Activated T-cell treated with anti-CD3 and anti-CD28 coated beads, Interleukin-2, amount 50 U/mL, for 48 hours (primary cell): ENCODE measurements at regions not wholly inside any gene's neighbourhood (a gene's known extent, or its start where the extent isn't known, plus 50 kb on each side); places are given as distances from the start of the nearest gene placed in this dataset.

Experiments used
- DNase-seq, 2 experiments: peaks; one replicate each; pipeline ENCODE4 v3.0.0-alpha.2; 2020

- DNase-seq: no peak
Observed at GRCh38 chr1:59064592-59064991, 232.3 kb upstream of the FGGY start.

DNA sequence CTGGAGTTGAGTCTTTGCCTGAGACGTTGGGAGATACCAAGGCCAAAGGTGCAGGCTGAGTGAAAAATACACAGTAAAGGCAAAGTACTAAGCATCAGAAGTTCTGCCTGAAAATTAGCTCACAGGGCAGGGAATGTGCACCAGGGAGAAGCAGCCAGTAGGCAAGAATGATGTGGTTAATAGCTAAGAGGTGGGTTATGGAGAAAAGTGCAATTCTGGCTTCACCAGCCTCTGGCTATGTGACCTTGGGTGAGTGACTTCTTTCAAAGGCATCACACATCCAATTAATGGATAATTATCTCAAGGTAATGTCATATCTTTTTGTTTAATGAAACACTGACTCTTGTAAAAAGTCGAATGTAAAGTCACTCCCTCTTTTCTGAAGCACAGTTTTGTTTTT, 230.7 kb upstream of the FGGY start:
- no peak for DNase-seq

- no peak for DNase-seq
Observed at GRCh38 chr1:59070610-59071009, 226.3 kb upstream of the FGGY start.

GRCh38 chr1:59071289-59071688, 225.6 kb upstream of the FGGY start:
- DNase-seq: peak in 1 of 2 experiments; percentile 29

GRCh38 chr1:59071876-59072582, 224.9 kb upstream of the FGGY start:
- DNase-seq: no peak

GRCh38 chr1:59072583-59072947, 224.3 kb upstream of the FGGY start:
- DNase-seq: no peak

GRCh38 chr1:59074598-59074997, 222.3 kb upstream of the FGGY start:
- DNase-seq: no peak

DNA sequence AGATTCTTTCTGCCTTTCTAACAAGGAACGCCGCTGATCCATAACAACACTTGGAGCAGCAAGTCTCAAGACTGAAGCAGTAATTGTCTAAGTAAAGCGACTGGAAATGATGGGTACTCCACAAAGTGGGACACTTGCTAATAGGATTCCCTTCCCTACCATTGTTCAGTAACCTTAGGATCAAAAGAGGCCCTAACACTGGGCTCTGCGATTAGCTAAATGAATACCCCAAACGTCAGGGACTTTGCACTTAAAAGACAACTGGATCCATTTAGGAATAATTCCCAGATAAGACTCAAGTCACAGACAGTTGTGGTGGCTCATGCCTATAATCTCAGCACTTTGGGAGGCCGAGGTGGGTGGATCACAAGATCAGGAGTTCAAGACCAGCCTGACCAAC, 221.9 kb upstream of the FGGY start:
- no peak for DNase-seq

DNA sequence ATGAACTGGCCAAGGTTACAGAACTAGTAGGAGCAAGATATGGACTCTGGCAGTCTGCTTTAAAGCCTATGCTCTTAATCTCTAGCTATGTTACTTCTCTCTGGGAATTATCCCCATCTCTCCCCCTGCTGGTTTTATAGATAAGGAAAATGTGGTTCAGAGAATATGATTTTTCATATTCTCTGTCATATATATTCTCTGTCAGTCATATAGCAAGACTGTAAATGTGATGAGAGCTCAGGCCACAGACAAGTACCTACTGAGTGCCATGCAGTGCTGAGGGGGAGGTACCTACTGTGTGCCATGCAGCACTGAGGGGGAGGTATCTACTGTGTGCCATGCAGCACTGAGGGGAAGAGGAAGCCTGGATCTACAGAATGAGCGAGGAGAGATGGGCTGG, 220.3 kb upstream of the FGGY start:
- no peak for DNase-seq

- no peak for DNase-seq
Observed at GRCh38 chr1:59077466-59078069, 219.3 kb upstream of the FGGY start.

GRCh38 chr1:59078070-59078800, 218.7 kb upstream of the FGGY start:
- no peak for DNase-seq

DNA sequence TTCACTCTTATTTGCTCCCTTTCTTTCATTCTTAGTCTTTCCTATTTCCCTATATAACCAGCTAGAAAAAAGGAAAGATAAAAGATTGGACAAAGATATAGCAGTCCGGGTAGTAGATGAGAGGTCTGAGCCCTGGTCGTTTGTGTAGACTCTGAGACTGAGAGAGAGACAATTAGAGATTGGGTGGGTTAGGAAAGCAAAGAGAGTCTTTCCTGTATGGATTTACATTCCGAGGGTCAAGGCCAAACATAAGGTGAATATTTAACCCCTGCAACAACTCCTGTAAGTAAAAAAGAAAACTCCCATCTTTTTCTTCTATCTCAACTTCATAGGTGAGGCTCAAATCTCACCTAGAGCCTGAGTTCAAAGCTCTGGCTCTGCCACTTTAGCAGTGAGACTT, 218.0 kb upstream of the FGGY start:
- DNase-seq: no peak

DNA sequence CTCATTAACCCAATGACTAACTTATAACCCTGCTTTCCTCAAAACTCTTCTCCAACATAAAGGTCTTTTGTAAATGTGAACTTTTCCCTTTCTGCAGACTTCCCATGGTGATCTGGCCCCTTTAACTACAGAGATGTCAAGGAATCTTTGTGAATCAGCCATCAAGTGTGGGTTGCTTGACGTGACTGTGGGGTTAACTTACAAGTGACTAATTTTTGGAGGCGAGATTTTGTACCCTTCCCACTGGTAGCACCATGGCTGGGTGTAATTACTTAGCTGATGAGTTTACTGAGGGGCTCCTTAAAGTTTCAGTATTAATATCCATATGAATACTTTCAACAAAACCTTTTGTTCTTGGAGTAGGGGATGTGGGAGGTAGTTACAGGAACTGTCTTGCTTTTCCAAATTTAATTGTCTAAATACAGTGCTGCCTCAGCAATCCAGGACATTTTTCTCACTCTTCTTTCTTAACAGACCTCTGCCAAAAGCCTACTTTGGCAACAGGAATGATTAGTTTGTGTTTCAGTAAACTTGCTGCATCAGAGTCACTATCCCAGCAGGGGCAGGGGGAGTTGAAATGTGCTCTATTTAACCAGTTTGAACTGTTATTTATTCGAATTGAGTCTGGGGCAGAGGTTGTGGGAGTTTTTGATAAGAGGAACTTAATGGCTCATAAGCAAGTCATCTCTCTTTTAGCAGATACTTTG, 217.3 kb upstream of the FGGY start:
- DNase-seq: no peak

DNA sequence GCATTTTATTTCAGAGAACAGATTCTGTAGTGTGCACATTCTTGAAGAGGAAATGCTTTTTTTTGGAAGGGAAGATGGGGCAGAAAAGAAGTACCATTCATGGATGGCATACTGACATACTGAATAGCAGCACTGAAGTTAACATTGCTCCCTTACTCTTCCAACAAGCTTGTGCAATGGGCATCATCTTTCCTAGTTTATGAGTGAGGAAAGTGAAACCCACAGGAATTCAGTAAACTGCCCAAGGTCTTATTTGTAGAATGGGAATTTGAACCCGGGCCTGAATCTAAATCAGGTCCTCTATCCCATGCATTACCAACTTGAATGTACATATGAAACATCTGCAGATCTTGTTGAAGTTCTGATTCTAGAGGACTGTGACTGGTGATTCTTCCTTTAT, 215.7 kb upstream of the FGGY start:
- DNase-seq: no peak

DNA sequence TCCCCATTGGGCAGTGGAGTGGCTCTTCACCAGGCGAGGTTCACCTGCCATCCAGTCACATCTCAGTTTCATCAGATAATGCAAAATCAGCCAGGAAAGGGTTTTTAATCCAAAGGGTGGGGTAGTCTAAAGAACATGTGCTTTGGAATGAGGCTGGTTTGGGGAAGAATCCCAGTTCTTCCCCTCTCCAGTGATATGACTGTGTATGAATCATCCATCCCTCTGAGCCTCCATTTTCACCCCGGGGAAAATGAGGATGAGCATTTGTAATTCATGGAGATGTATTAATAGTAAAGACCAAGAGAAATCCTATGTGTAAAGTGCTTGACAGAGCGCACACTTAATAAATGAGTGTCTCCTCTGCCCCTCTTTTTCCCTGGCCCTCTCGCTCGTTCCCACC, 215.1 kb upstream of the FGGY start:
- DNase-seq: no peak

DNA sequence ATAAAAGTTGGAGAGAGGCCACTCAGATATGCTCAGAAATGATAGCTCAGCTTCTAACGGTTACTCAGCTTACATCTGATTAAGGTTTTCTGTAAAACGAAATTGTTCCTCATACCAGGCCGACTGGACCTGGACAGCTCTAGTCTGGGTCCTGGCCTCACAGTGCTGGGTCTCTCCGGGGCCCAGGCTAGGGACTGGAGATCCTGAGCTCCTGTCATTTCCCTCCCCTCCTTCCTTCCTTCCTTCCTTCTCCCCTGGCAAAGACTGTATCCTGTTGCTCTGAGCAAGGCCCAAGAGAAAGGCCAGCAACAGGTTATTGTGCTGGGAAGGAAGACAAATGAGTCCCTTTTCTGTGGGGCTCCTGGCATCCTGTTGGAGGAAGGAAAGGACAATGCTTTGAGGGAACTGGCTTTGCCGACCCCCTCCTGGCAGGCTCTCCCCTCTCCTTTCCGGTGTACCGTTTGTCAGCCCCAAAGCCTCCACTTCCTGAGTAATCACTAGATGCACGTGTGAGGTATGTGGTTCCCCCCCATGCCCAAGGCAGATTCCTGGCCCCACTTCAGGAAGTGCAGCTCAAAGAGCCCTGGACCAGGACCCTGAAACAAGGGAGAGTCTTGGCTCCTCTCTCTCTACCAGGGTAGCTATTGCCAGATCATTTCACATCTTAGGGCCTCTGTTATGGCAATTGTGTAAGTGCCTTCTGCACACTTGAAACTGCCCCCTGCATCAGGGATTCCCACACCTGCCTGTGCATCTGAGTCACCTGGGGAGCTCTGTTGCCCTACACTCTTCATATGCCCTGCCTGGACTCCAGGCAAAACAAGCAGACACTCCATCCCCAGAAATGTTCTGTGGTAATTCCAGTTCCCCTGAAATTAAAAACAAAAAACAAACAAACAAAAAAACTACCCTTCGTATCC, 212.7 kb upstream of the FGGY start:
- DNase-seq: peak in 1 of 2 experiments; percentile 26

GRCh38 chr1:59085101-59085500, 211.8 kb upstream of the FGGY start:
- no peak for DNase-seq

- no peak for DNase-seq
Observed at GRCh38 chr1:59089036-59089798, 207.7 kb upstream of the FGGY start.

DNA sequence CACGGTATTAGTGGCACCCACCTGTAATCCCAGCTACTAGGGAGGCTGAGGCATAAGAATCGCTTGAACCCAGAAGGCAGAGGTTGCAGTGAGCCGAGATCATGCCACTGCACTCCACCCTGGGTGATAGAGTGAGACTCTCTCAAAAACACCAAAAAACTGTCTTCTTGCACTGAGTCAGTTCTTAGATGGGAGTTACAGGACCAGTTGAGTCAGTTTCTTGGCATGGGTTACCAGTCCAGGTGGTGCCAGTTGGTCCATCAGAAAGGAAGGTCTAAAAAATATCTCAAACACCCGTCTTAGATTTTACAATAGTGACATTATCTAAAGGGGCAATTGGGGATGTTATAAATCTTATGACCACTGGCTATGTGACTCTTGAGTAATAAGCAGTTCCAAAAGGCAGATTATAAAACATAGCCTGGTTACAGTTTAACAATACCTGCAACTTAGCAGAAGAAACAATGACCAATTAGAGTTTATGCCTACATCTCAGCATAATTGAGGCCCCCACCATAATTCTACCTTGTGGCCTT, 206.9 kb upstream of the FGGY start:
- DNase-seq: no peak

- no peak for DNase-seq
Observed at GRCh38 chr1:59092126-59092525, 204.8 kb upstream of the FGGY start.

DNA sequence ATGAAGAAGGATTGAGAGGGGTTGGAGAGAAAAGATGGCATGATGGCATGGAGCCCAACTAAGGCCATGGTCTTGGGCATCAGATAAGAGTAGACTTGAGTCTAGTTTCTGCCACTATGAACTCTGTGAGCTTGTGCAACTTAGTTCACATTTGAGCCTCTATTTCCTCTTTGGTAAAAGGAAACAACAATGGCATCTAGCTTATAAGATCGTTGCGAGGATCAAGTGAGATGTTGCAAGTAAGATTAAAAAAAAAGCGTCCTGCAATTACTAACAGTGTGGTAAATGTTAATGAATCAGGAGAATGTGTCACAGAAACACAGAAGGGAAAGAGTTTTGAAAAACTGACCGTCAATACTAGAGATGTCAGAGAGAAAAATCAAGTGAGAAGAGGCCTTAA, 202.9 kb upstream of the FGGY start:
- DNase-seq: no peak

DNA sequence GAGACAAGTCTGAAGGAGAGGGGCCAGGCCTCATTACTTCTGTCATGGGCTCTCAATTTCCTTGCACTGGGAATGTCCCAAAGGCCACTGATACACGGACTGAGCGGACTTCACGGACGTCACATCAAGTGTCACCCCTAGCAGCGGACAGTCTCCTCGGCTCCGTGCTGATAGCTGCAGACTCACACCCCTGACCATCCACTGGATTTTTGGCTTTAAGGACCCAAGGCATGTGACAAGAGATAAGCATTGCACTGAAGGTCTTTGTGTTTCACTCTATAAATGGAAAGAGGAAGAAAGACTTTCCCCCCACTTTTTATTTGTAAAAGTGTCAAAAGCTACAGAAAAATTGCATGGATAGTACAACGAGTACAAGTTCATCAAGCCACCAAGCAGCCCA, 200.4 kb upstream of the FGGY start:
- no peak for DNase-seq
